SK-N-MC (cell line): ENCODE measurements at regions not wholly inside any gene's neighbourhood (a gene's known extent, or its start where the extent isn't known, plus 50 kb on each side); places are given as distances from the start of the nearest gene placed in this dataset.

Experiments
- EZH2 ChIP-seq: fragments of 200-600 bp; sonication (generic); IDR thresholded peaks from one replicate; pipeline ENCODE4 v1.6.1; 2017; ENCODE audit warnings: antibody characterized with exemption
- FOXP2 ChIP-seq: optimal IDR thresholded peaks from 2 replicates; pipeline ENCODE3; 2011; ENCODE audit warnings: mild to moderate bottlenecking, moderate library complexity; ENCODE audit not compliant: insufficient read depth; ENCODE audit errors: extremely low read length, control extremely low read depth
- POLR2AphosphoS5 ChIP-seq: IDR thresholded peaks from 2 replicates; pipeline ENCODE4 v1.6.1; 2012; ENCODE audit warnings: mild to moderate bottlenecking, low read depth, low read length, borderline replicate concordance

GRCh38 chr3:193754719-193755118 lies 161.7 kb downstream of the OPA1 start:
- no peak for TF ChIP-seq POLR2AphosphoS5
- no peak for TF ChIP-seq EZH2
- TF ChIP-seq FOXP2: no peak
